Natural killer cell treated with Interleukin-12 subunit alpha and Interleukin-12 subunit beta and Interleukin-15 and Interleukin-18, amount 100 ng/mL, for 72 hours (primary cell): ENCODE measurements at regions not wholly inside any gene's neighbourhood (a gene's known extent, or its start where the extent isn't known, plus 50 kb on each side); places are given as distances from the start of the nearest gene placed in this dataset.
"Not testable (repeated sequence)": the region's sequence is repeated elsewhere in the genome, so short reads cannot be mapped to it uniquely, and the experiment has no call there.

Experiments
- ATAC-seq, 2 donors: fragments of 150-1000 bp; cut with Tn5 transposase in 1 of 2; sonication (Bioruptor Pico), chemical (Tn5 transposase) in 1 of 2; 2 replicates each; pipeline ENCODE4 v1.10.0; 2021
- DNase-seq: peaks from one replicate; pipeline ENCODE4 v3.0.0; 2022; ENCODE audit warnings: low spot score
- H3K27ac Mint-ChIP-seq, 2 donors: 1 replicate in 1 of 2; 2 replicates in 1 of 2; pipeline ENCODE4 v1.8.0; 2022; ENCODE audit warnings: mixed read lengths in 2 of 2, mild to moderate bottlenecking in 1 of 2, moderate library complexity in 1 of 2
- H3K27me3 Mint-ChIP-seq, 2 donors: 1 replicate in 1 of 2; 2 replicates in 1 of 2; pipeline ENCODE4 v1.8.0; 2022; ENCODE audit warnings: mixed read lengths in 2 of 2
- H3K36me3 Mint-ChIP-seq: one replicate; pipeline ENCODE4 v1.8.0; 2022; ENCODE audit warnings: mixed read lengths
- H3K4me1 Mint-ChIP-seq, 2 donors: 1 replicate in 1 of 2; 2 replicates in 1 of 2; pipeline ENCODE4 v1.8.0; 2022; ENCODE audit warnings: low read depth in 2 of 2, mixed read lengths in 2 of 2, mild to moderate bottlenecking in 1 of 2
- H3K4me3 Mint-ChIP-seq: one replicate; pipeline ENCODE4 v1.8.0; 2022; ENCODE audit warnings: mixed read lengths
- H3K9me3 Mint-ChIP-seq: 2 replicates; pipeline ENCODE4 v1.8.0; 2022; ENCODE audit warnings: mixed read lengths

GRCh38 chr14:39673270-39673711 lies 241.1 kb upstream of the FBXO33 start:
- Mint-ChIP-seq H3K4me3 (no peak overlapping the region), H3K27ac (no peak overlapping the region), H3K4me1 (no peaks in the 10 kb centered on the region), H3K9me3 (peaks cover 20% of the 10 kb centered on the region), H3K36me3 (no peaks in the 10 kb centered on the region), H3K27me3 (no peaks in the 10 kb centered on the region)
- ATAC-seq (no peak), DNase-seq (no peak)

DNA sequence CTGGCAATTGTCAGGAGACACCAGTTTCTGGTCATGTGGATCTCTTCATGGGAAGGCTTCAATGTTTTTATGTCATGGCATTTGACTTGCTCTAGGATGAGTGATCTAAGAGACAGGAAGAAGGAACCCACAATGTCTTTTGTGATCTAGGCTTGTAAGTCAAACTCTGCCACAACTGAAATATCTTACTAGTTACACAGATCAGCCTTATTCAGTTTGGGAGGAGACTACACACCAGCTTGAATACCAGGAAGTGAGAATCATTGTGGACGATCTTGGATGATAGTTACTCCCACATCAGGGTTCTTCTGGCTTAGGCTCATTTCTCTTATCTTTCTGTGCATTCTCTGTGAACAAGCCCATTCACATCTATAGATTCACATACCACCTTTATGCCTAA lies 236.2 kb upstream of the FBXO33 start:
- Mint-ChIP-seq H3K4me3 (no peak overlapping the region), H3K9me3 (peaks cover 17% of the 10 kb centered on the region), H3K36me3 (no peaks in the 10 kb centered on the region), H3K27ac (no peak overlapping the region), H3K27me3 (no peaks in the 10 kb centered on the region), H3K4me1 (no peaks in the 10 kb centered on the region)
- DNase-seq (no peak), ATAC-seq (no peak)

DNA sequence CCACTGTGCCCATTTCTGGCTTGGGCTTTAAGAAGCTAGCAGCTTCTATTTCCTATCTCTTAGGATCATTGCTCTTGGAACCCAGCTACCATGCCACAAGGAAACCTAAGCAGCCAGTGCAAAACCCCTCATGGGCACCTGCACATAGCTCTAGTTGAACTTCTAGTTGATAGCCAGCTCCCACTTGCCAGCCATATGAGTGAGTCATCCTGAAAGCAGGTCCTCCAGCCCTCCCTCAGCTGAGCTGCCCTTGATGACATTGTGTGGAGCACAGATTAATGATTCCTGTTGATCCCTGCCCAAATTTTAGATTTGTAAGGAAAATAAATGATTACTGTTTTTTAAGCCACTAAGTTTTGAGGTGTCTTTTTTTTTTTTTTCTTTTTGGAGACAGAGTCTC lies 234.2 kb upstream of the FBXO33 start:
- Mint-ChIP-seq H3K9me3 (peaks cover 26% of the 10 kb centered on the region), H3K36me3 (no peaks in the 10 kb centered on the region), H3K27ac (no peak overlapping the region), H3K4me3 (no peak overlapping the region), H3K4me1 (no peaks in the 10 kb centered on the region), H3K27me3 (no peaks in the 10 kb centered on the region)
- DNase-seq (no peak), ATAC-seq (no peak)

DNA sequence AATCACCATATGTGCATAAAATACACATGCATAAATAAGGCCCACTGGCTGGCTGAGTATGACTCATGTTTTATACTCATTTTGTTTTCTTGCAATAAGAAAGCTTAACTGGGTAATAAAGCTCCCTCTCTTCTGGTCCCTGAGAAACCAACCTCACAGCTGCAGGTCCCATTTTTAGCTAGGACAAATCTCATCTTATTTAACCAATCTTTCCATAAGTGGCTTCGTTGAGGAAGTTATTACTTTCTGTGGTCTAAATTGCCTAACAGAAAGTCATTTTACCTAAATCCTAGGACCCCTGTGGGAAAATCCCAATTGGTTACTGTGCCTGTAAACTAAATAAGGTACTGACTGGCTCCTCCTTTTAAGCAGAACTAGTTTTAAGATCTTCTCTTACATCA lies 232.8 kb upstream of the FBXO33 start:
- Mint-ChIP-seq H3K27ac (no peak overlapping the region), H3K9me3 (peaks cover 23% of the 10 kb centered on the region), H3K4me3 (no peak overlapping the region), H3K4me1 (no peaks in the 10 kb centered on the region), H3K36me3 (no peaks in the 10 kb centered on the region), H3K27me3 (no peaks in the 10 kb centered on the region)
- ATAC-seq (no peak), DNase-seq (no peak)

DNA sequence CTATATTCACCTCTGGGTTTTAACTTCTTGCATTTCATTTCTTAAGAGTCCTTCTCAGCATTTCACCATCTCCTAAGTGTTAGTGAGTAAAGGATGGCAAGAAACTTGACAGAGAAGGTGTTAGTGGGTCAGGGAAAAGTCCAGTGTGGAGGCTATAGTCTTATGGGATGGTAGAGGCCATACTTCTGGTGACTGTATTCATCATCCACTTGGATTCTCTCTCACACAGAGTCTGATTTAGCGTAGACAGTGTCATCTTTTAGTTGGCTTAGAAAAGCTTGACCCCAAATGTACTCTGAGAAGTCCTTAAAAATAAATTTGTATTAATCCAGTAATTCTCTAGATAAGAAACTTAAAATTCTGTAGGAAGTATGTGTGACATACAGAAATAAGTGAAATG lies 232.4 kb upstream of the FBXO33 start:
- no peaks in the 10 kb centered on the region for H3K36me3 Mint-ChIP-seq

DNA sequence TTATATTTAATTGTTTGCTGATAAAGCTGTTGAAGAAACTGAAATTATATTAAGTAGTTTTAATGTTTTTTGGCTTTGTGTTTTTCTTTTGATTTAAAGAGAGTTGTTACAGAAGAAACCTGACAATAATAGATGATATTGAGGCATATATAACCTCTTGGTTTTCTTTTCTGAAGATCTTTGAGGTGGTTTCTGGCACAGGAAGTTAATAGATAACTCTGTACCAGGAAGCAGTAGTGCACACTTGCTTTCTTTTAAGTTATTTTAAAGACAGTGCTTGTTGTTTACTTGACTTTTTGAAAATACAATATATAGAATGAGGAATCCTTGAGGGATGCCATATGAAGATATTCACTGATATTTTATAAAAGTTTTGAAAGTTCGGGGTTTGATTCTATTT lies 209.0 kb upstream of the FBXO33 start:
- Mint-ChIP-seq H3K9me3 (peaks cover 19% of the 10 kb centered on the region), H3K27ac (no peak overlapping the region), H3K4me1 (no peaks in the 10 kb centered on the region), H3K27me3 (no peaks in the 10 kb centered on the region), H3K4me3 (no peak overlapping the region), H3K36me3 (peaks cover 21% of the 10 kb centered on the region)
- DNase-seq = no peak
- no peak for ATAC-seq

More for the DNA sequence above, 232.4 kb upstream of the FBXO33 start:
- ATAC-seq = no peak
- Mint-ChIP-seq H3K27ac (no peak overlapping the region), H3K27me3 (no peaks in the 10 kb centered on the region), H3K4me3 (no peak overlapping the region), H3K4me1 (no peaks in the 10 kb centered on the region), H3K9me3 (peaks cover 23% of the 10 kb centered on the region)
- DNase-seq = no peak

GRCh38 chr14:39639009-39639408 lies 206.8 kb upstream of the FBXO33 start:
- H3K4me3 Mint-ChIP-seq, H3K27ac Mint-ChIP-seq, H3K27me3 Mint-ChIP-seq, ATAC-seq, H3K4me1 Mint-ChIP-seq, DNase-seq: not testable (repeated sequence)
- Mint-ChIP-seq H3K9me3 (peaks cover 17% of the 10 kb centered on the region), H3K36me3 (peaks cover 17% of the 10 kb centered on the region)

DNA sequence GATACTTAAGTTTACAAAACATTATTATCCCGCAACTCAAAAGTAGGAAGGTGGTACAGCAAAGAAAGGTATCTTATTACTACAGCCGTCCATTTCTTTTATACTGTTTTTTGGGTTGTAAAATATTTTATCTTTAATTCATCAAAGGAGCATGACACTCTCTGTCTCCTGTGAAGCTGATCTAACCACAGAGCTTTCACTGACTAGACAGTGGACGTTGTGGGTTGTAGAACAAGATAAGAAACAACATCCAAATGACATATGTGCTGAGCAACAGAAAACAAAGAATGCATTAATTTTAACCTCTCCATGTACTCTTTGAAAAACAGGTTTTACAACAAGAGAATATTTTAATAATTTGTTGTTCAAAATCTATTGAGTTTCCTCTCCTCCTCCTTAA lies 195.9 kb upstream of the FBXO33 start:
- ATAC-seq (no peak), DNase-seq (no peak)
- H3K9me3 Mint-ChIP-seq = peaks cover 10% of the 10 kb centered on the region
- no peak overlapping the region for H3K27ac Mint-ChIP-seq
- H3K4me3 Mint-ChIP-seq = no peak overlapping the region
- no peaks in the 10 kb centered on the region for H3K4me1 Mint-ChIP-seq
- peaks cover 5% of the 10 kb centered on the region for H3K36me3 Mint-ChIP-seq
- no peaks in the 10 kb centered on the region for H3K27me3 Mint-ChIP-seq

GRCh38 chr14:39626589-39627576 lies 194.7 kb upstream of the FBXO33 start:
- Mint-ChIP-seq H3K9me3 (peaks cover 18% of the 10 kb centered on the region), H3K4me1 (no peaks in the 10 kb centered on the region), H3K27me3 (no peaks in the 10 kb centered on the region), H3K4me3 (no peak overlapping the region), H3K27ac (no peak overlapping the region), H3K36me3 (peaks cover 13% of the 10 kb centered on the region)
- ATAC-seq (no peak), DNase-seq (no peak)

DNA sequence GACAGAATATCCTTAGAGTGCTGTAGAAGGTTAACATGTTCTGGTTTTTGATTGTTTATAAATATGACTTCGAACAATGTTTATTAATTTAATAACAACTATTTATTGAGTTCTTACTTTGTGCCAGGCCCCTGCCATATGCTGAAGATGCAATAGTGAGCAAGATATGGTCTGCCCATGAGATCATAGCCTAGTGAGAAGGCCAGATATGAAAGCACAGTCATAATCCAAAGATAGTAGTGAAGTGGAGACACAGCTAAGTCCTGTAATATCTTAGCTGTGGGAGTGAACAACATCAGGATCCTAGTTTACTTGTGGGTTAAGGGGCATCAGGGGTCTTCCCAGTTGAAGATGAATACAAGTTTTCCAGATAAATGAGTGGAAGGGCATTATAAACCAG lies 189.4 kb upstream of the FBXO33 start:
- H3K27me3 Mint-ChIP-seq = no peaks in the 10 kb centered on the region
- H3K36me3 Mint-ChIP-seq = peaks cover 13% of the 10 kb centered on the region
- peaks cover 29% of the 10 kb centered on the region for H3K9me3 Mint-ChIP-seq
- H3K27ac Mint-ChIP-seq = no peak overlapping the region
- no peaks in the 10 kb centered on the region for H3K4me1 Mint-ChIP-seq
- H3K4me3 Mint-ChIP-seq = no peak overlapping the region
- ATAC-seq (no peak), DNase-seq (no peak)

- Mint-ChIP-seq H3K27me3 (no peaks in the 10 kb centered on the region), H3K27ac (no peak overlapping the region), H3K4me3 (no peak overlapping the region), H3K36me3 (peaks cover 13% of the 10 kb centered on the region), H3K4me1 (no peaks in the 10 kb centered on the region), H3K9me3 (peaks cover 29% of the 10 kb centered on the region)
- ATAC-seq (no peak), DNase-seq (no peak)
Observed at GRCh38 chr14:39621223-39621622, 189.0 kb upstream of the FBXO33 start.

- no peak for DNase-seq
- H3K27me3 Mint-ChIP-seq = no peaks in the 10 kb centered on the region
- H3K4me1 Mint-ChIP-seq = no peaks in the 10 kb centered on the region
- no peak for ATAC-seq
- no peak overlapping the region for H3K4me3 Mint-ChIP-seq
- peaks cover 9% of the 10 kb centered on the region for H3K36me3 Mint-ChIP-seq
- peaks cover 21% of the 10 kb centered on the region for H3K9me3 Mint-ChIP-seq
- H3K27ac Mint-ChIP-seq = no peak overlapping the region
Observed at GRCh38 chr14:39617537-39617936, 185.3 kb upstream of the FBXO33 start.

DNA sequence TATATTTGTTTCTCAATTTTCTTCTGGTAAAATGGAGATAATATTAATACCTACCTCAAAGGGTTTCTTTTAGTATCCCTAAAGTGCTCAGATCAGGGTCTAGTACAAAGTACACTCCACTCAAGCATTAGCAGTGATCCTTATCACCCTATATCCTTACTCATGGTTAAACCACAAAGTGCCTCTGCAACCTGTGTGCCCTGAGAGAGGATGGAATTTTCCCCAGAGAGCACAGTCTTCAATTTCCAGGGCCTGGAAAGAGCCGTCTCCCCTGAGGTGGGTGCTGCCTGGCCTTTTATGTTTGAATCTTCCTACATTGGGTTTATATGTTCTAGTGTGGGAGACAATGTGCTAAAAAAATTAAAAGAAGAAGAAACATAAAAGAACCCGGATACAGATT lies 183.1 kb upstream of the FBXO33 start:
- no peaks in the 10 kb centered on the region for H3K4me1 Mint-ChIP-seq
- no peak for DNase-seq

GRCh38 chr14:39614297-39614923 lies 182.2 kb upstream of the FBXO33 start:
- Mint-ChIP-seq H3K36me3 (peaks cover 8% of the 10 kb centered on the region), H3K4me1 (no peaks in the 10 kb centered on the region), H3K9me3 (peaks cover 10% of the 10 kb centered on the region), H3K4me3 (no peak overlapping the region), H3K27me3 (no peaks in the 10 kb centered on the region), H3K27ac (no peak overlapping the region)
- no peak for DNase-seq
- no peak for ATAC-seq

More for the DNA sequence above, 183.1 kb upstream of the FBXO33 start:
- peaks cover 8% of the 10 kb centered on the region for H3K36me3 Mint-ChIP-seq
- H3K4me3 Mint-ChIP-seq = no peak overlapping the region
- H3K9me3 Mint-ChIP-seq = peaks cover 17% of the 10 kb centered on the region
- H3K27ac Mint-ChIP-seq = no peak overlapping the region
- no peak for ATAC-seq
- no peaks in the 10 kb centered on the region for H3K27me3 Mint-ChIP-seq
